Naive B cell (primary cell): ENCODE measurements at regions not wholly inside any gene's neighbourhood (a gene's known extent, or its start where the extent isn't known, plus 50 kb on each side); places are given as distances from the start of the nearest gene placed in this dataset.

ENCODE experiments used
- ATAC-seq, 2 donors: fragments of 150-1000 bp; cut with Tn5 transposase; 2 replicates each; pipeline ENCODE4 v1.10.0; 2021; ENCODE audit warnings: low read depth in 2 of 2, mild to moderate bottlenecking in 2 of 2, moderate library complexity in 2 of 2
- DNase-seq: peaks from one replicate; pipeline ENCODE4 v3.0.0; 2022
- H3K27ac Mint-ChIP-seq, 6 donors: one replicate each; pipeline ENCODE4 v1.8.0; 2020 to 2022; ENCODE audit warnings: mild to moderate bottlenecking in 6 of 6, mixed read lengths in 6 of 6, moderate library complexity in 5 of 6, inconsistent platforms in 2 of 6
- H3K27me3 Mint-ChIP-seq, 3 donors: one replicate each; pipeline ENCODE4 v1.8.0; 2021 to 2022; ENCODE audit warnings: mixed read lengths in 3 of 3, mild to moderate bottlenecking in 1 of 3
- H3K36me3 Mint-ChIP-seq, 2 donors: one replicate each; pipeline ENCODE4 v1.8.0; 2020 to 2022; ENCODE audit warnings: mixed read lengths in 2 of 2, inconsistent platforms in 1 of 2, mild to moderate bottlenecking in 1 of 2
- H3K4me1 Mint-ChIP-seq, 3 donors: one replicate each; pipeline ENCODE4 v1.8.0; 2020 to 2022; ENCODE audit warnings: mixed read lengths in 3 of 3, inconsistent platforms in 1 of 3, mild to moderate bottlenecking in 1 of 3, moderate library complexity in 1 of 3
- H3K4me3 Mint-ChIP-seq, 8 donors: one replicate each; pipeline ENCODE4 v1.8.0; 2020 to 2022; ENCODE audit warnings: mild to moderate bottlenecking in 8 of 8, mixed read lengths in 8 of 8, moderate library complexity in 8 of 8, inconsistent platforms in 2 of 8
- H3K9me3 Mint-ChIP-seq, 7 donors: one replicate each; pipeline ENCODE4 v1.8.0; 2020 to 2022; ENCODE audit warnings: mixed read lengths in 7 of 7, mild to moderate bottlenecking in 5 of 7, inconsistent platforms in 2 of 7, moderate library complexity in 1 of 7

DNA sequence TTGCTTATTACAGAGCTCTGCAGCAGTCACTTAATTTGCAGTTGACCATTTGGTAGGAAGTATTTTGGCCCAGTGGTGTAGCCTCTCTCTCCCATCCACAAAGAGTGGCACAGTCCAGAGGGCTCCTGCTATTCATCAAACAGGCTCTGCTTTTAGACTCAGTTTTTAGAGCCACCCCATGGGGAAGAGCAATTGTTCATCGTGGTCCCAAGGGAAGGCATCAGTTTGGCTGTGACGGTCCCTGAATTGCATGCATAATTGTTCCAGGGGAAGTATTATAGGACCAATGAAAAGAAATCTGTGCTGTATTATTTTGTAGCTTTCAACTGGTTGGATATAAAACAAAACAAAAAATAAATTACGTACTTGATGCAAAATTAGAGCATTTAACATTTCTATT lies 799.0 kb downstream of the DACH1 start:
- H3K4me1 Mint-ChIP-seq = no peaks in the 10 kb centered on the region
- H3K27ac Mint-ChIP-seq = peak overlapping the region in 1 of 6 donors; percentile 40

DNA sequence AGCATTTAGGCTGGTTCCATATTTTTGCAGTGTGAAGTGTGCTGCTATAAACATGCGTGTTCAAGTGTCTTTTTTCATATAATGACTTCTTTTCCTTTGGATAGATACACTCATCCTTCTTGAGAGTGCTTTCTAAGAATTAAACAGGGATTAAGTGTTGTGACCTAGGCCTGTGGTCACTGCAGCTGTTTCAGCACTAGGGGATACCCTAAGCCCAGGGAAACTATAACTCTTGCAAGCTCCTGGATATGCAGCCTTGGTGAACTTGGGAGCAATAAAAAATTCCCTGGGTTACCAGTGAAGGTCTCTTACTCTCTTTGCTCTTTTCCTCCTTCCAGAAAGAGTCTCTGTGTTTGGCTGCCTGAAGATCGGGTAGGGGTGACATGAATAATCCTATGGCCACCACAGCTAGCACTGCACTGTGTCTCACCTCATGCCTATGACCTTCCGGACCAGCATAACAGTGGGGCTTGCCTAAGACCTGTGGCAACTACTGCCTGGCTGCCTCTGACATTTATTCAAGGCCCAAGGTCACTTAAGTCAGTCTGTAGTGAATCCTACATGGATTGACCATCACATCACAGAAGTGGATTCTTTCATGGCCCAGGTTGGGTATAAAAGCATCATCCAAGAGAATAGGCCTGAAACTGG lies 799.7 kb downstream of the DACH1 start:
- Mint-ChIP-seq H3K36me3 (no peaks in the 10 kb centered on the region), H3K27ac (no peak overlapping the region), H3K27me3 (no peaks in the 10 kb centered on the region), H3K4me3 (no peak overlapping the region), H3K4me1 (no peaks in the 10 kb centered on the region), H3K9me3 (peaks cover 9 to 26% (median 10%) of the 10 kb centered on the region in 7 donors)
- DNase-seq = no peak
- ATAC-seq = no peak

More for the DNA sequence above, 799.0 kb downstream of the DACH1 start:
- Mint-ChIP-seq H3K4me3 (no peak overlapping the region), H3K27me3 (no peaks in the 10 kb centered on the region), H3K36me3 (no peaks in the 10 kb centered on the region), H3K9me3 (peaks cover 9 to 22% (median 10%) of the 10 kb centered on the region in 7 donors)
- ATAC-seq = no peak
- DNase-seq = no peak

DNA sequence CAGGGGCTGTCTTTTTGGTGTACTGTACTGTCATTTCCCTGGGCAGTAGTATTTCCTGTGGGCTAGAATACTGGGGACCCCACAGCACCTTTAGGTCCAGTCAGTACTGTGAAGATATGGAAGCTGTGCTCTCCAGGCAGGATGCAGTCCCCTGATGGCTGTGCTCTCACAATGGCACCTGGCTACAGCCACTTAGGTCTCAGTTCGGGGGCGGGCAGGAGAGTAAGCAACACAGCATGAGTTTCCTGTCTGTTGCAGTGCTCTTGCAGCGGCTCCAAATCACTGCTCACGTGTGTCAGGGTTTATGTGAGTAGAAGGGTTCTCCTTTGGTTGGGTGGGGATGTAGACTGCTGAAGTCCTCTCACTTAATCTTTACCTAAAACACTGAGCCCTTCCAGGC lies 810.4 kb downstream of the DACH1 start:
- peak overlapping the region in 1 of 6 donors; percentile 22 for H3K27ac Mint-ChIP-seq
- DNase-seq (no peak), ATAC-seq (no peak)
- peaks cover 0 to 25% (median 8%) of the 10 kb centered on the region in 7 donors for H3K9me3 Mint-ChIP-seq
- H3K27me3 Mint-ChIP-seq = no peaks in the 10 kb centered on the region
- no peaks in the 10 kb centered on the region for H3K36me3 Mint-ChIP-seq
- no peaks in the 10 kb centered on the region for H3K4me1 Mint-ChIP-seq
- no peak overlapping the region for H3K4me3 Mint-ChIP-seq

DNA sequence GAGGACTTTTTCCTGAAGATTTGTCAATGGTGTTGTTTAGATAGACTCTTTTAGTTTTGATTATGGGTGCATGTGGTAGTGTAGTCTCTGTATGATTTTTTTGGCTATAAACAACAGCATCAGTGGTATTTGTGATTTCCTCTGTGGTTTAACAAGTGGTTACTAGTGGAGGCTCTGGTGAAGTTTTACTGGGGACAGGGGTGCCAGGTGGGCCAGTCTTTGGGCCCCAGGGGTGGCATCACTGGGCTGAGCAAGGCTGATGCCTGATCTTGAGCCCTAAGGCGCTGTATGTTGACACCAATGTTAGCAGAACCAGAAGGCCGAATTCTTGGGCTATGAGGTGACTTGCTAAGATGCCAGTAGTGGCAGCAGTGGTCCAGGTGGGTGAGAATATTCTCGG lies 811.4 kb downstream of the DACH1 start:
- Mint-ChIP-seq H3K9me3 (peaks cover 0 to 20% (median 7%) of the 10 kb centered on the region in 7 donors), H3K27ac (no peak overlapping the region), H3K4me3 (peak overlapping the region in 1 of 8 donors; percentile 44), H3K36me3 (no peaks in the 10 kb centered on the region), H3K4me1 (no peaks in the 10 kb centered on the region), H3K27me3 (no peaks in the 10 kb centered on the region)
- no peak for DNase-seq
- no peak for ATAC-seq

DNA sequence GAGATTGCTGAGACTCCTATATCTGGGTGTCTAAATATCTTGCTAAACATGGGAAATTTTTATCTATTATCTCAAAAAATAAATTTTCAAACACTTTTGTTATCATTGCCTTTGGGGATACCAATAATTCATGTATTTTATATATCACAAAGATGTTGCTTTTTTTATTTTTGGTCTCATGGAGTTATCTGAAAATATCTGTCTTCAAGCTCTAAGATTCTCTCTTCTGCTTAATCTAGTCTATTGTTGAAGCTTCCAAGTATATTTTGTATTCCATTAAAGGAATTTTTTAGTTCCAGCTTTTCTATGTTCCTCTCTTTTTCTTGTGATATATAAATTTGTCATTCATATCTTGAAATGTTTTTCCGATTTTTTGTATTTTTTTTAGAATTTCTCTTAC lies 812.0 kb downstream of the DACH1 start:
- no peak overlapping the region for H3K27ac Mint-ChIP-seq
- no peaks in the 10 kb centered on the region for H3K36me3 Mint-ChIP-seq
- peaks cover 0 to 20% (median 7%) of the 10 kb centered on the region in 7 donors for H3K9me3 Mint-ChIP-seq
- no peak for DNase-seq
- no peak for ATAC-seq
- H3K27me3 Mint-ChIP-seq = no peaks in the 10 kb centered on the region
- no peaks in the 10 kb centered on the region for H3K4me1 Mint-ChIP-seq
- H3K4me3 Mint-ChIP-seq = no peak overlapping the region

DNA sequence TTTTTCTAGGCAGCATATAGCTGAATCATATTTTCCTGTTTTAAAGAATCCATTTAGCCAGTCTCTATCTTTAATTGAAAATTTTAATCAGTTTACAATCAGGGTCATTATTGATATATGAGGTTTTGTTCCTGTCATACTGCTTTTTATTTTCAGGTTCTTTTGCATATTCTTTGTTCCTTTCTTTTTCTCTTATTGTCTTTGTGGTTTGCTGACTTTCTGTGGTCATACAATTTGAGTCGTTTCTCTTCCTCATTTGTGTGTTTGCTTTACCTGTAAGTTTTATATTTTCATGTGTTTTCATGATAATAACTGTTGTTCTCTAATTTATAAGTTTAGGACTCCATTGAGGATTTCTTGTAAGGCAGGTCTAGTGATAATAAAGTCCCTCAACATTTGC lies 812.6 kb downstream of the DACH1 start:
- DNase-seq = no peak
- Mint-ChIP-seq H3K4me3 (peak overlapping the region in 1 of 8 donors; percentile 42), H3K27me3 (no peaks in the 10 kb centered on the region), H3K27ac (peak overlapping the region in 1 of 6 donors; percentile 7), H3K4me1 (no peaks in the 10 kb centered on the region), H3K36me3 (no peaks in the 10 kb centered on the region), H3K9me3 (peaks cover 0 to 20% (median 9%) of the 10 kb centered on the region in 7 donors)
- no peak for ATAC-seq

DNA sequence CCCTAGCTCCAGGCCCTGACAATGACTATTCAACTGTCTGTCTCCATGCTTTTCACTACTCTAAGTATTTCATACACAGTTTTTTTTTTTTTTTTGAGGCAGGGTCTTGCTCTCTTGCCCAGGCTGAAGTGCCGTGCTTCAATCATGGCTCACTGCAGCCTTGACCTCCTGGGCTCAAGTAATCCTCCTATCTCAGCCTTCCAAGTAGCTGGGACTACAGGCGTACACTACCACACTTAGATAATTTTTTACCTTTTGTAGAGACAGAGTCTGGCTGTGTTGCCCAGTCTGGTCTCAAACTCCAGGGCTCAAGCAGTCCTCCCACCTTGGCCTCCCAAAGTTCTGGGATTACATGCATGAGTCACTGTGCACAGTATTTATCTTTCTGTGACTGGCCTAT lies 815.4 kb downstream of the DACH1 start:
- H3K4me3 Mint-ChIP-seq = no peak overlapping the region
- no peaks in the 10 kb centered on the region for H3K4me1 Mint-ChIP-seq
- DNase-seq (no peak), ATAC-seq (no peak)
- H3K27ac Mint-ChIP-seq = no peak overlapping the region
- no peaks in the 10 kb centered on the region for H3K36me3 Mint-ChIP-seq
- H3K27me3 Mint-ChIP-seq = no peaks in the 10 kb centered on the region
- H3K9me3 Mint-ChIP-seq = peaks cover 0 to 15% (median 9%) of the 10 kb centered on the region in 7 donors

DNA sequence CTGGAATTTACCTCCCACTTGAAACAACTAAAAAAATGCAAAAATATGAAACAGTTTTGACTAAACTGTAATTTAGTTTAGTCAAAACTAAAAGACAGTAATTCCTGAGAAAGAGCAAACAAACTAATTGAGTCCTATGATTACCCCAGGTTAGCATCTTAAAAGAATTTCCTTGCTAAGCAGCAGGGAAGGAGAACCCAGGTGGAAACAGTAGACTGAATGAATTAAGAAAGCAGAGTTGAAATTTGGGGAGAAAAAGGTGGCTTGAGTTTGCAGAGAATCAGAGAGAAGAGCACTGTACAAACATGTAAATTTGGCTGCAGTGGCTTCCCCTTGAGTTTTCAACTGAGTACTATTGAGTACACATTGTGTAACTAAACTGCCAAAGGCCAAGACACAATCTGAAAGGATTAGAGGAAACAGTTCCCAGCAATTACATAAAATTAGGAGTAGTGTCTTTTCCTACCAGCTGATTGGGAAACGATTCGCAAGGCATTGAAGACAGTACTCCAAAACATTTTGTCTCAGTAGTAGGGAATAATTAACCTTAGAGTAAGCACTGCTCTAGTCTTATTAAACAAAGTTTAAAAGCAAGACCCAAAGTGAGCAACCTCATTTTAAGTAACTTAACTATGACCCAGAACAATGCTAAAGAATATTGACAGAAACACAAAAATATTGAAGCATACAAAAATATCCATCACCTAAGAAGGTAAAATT lies 820.5 kb downstream of the DACH1 start:
- no peak overlapping the region for H3K27ac Mint-ChIP-seq
- no peaks in the 10 kb centered on the region for H3K27me3 Mint-ChIP-seq
- ATAC-seq (no peak), DNase-seq (no peak)
- no peaks in the 10 kb centered on the region for H3K36me3 Mint-ChIP-seq
- H3K4me3 Mint-ChIP-seq = no peak overlapping the region
- H3K4me1 Mint-ChIP-seq = no peaks in the 10 kb centered on the region
- peaks cover 0 to 6% (median 1%) of the 10 kb centered on the region in 7 donors for H3K9me3 Mint-ChIP-seq

DNA sequence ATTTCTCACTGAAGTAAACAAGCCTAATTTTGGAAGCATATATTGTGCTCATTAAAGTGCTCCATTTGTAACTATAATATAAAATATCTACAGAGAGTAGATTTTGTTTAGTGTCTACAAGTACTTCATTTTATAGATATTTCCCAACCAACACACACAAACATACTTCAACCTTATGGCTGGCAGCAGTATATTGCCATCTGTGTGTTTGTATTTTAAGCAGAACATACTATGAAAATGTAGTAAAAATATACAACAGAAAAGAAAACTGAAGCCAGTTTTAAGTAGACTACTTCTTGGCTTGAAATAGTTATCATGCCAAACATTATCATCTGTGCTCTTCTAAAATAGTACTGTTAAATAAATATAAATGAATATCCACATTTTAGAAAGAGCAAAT lies 821.9 kb downstream of the DACH1 start:
- ATAC-seq = no peak

DNA sequence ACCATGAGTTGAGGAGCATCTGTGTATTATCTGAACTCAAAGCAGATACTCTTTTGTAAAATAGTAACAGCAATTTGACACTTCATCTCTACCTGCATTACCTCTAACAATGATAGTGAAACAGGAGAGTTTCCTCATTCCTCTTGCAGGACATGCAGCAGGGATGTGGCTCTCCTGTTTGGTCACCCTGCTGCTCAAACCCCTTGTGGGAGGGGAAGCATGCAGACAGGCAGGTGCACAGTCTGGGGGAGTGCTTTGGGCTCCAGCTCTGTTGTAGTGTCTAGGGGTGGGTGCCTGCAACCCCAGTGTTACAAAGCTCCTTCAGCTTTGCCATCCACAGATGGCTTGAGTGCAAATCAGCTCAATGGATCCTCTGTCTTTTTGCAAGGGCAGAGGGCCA lies 827.6 kb downstream of the DACH1 start:
- Mint-ChIP-seq H3K27me3 (no peaks in the 10 kb centered on the region), H3K4me1 (no peaks in the 10 kb centered on the region), H3K27ac (no peak overlapping the region), H3K36me3 (no peaks in the 10 kb centered on the region), H3K9me3 (peaks cover 0 to 4% (median 2%) of the 10 kb centered on the region in 7 donors), H3K4me3 (no peak overlapping the region)
- ATAC-seq (no peak), DNase-seq (no peak)

More for the DNA sequence above, 821.9 kb downstream of the DACH1 start:
- no peaks in the 10 kb centered on the region for H3K27me3 Mint-ChIP-seq
- H3K36me3 Mint-ChIP-seq = no peaks in the 10 kb centered on the region
- H3K4me1 Mint-ChIP-seq = no peaks in the 10 kb centered on the region
- H3K9me3 Mint-ChIP-seq = peaks cover 0 to 4% (median 0%) of the 10 kb centered on the region in 7 donors
- no peak overlapping the region for H3K4me3 Mint-ChIP-seq
- DNase-seq = no peak
- H3K27ac Mint-ChIP-seq = no peak overlapping the region

DNA sequence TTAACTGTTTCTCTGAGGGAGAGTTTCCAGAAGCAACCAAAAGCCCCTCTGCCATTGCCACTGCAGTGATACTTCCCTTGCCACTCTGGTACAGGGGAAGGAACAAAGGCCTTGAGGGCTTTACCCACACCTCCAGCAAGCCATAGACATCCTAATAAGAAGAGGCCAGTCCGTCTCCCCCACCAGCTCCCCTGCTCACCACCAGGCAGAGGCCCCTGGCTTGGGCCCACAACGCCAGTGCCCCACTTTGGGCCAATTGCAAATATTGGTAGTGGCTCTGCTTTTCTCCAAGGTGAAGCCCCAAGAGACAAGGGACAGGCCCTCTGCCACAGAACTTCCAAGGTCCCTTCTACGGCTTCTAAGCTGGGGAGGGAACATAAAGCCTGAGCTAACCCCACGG lies 833.0 kb downstream of the DACH1 start:
- no peaks in the 10 kb centered on the region for H3K4me1 Mint-ChIP-seq
- no peaks in the 10 kb centered on the region for H3K36me3 Mint-ChIP-seq
- DNase-seq (no peak), ATAC-seq (no peak)
- no peak overlapping the region for H3K4me3 Mint-ChIP-seq
- no peaks in the 10 kb centered on the region for H3K27me3 Mint-ChIP-seq
- peaks cover 4 to 18% (median 9%) of the 10 kb centered on the region in 7 donors for H3K9me3 Mint-ChIP-seq
- H3K27ac Mint-ChIP-seq = no peak overlapping the region

DNA sequence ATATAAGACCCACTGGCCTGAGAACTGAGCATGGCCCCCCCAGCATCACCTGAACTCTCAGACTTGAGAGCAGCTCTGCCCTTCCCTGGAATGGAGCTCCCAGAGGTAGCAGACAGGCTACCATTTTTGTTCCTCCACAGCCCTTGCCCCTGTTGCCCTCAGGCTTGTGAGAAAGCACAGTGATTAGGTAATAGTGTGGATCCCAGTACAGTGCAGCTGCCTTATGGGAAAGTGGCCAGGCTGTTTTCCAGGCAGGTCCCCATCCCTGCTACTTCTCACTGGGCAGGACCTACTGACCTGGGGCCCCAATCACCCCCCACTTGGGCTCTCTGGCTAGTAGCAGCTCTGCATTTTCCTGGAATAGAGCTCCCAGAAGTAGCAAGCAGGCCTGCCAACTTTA lies 834.0 kb downstream of the DACH1 start:
- Mint-ChIP-seq H3K4me3 (no peak overlapping the region), H3K4me1 (no peaks in the 10 kb centered on the region), H3K27ac (no peak overlapping the region), H3K27me3 (no peaks in the 10 kb centered on the region), H3K36me3 (peaks cover 0 to 4% of the 10 kb centered on the region in 2 donors), H3K9me3 (peaks cover 10 to 28% (median 14%) of the 10 kb centered on the region in 7 donors)
- ATAC-seq = no peak
- no peak for DNase-seq

DNA sequence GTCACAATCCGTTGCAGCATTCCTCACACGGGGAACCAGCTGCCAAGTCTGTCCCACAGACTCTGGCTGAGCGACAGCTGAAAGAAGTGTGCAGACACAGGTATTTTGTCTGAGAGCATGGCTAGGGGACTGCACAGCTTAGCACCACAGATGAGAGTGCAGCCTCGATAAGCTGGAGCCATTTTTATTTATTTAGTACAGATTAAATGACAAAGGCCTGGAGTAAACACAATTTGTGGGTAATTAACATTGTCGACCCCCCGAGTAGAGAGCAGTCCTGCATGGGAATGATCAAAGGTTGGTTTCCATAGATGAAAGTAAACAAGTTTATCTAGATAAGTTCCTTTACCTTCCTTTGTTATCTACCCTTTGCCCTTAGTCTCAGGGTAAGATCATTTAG lies 836.2 kb downstream of the DACH1 start:
- no peaks in the 10 kb centered on the region for H3K27me3 Mint-ChIP-seq
- no peak overlapping the region for H3K4me3 Mint-ChIP-seq
- H3K36me3 Mint-ChIP-seq = peaks cover 0 to 7% of the 10 kb centered on the region in 2 donors
- H3K27ac Mint-ChIP-seq = no peak overlapping the region
- H3K9me3 Mint-ChIP-seq = peaks cover 10 to 49% (median 18%) of the 10 kb centered on the region in 7 donors
- no peak for ATAC-seq
- DNase-seq = no peak
- no peaks in the 10 kb centered on the region for H3K4me1 Mint-ChIP-seq

DNA sequence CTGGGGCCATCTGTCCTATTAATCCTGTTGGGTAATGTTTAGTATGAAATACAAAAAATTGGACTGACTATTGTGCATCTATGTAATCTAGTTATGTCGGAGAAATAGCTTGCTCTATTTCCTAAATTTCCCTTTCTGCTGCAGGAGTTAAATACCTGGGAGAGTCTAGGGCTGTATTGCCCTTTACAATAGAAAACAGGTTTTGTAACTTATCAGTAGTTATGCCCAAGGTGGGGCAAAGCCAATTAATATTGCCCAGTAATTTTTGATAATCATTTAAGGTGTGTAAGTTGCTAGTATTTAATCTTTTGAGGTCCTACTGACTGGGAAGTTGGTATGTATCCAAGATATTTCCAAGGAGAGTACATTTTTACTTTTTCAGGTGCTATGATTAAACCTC lies 838.1 kb downstream of the DACH1 start:
- no peak overlapping the region for H3K4me3 Mint-ChIP-seq
- peaks cover 0 to 7% of the 10 kb centered on the region in 2 donors for H3K36me3 Mint-ChIP-seq
- no peaks in the 10 kb centered on the region for H3K27me3 Mint-ChIP-seq
- peaks cover 10 to 50% (median 18%) of the 10 kb centered on the region in 7 donors for H3K9me3 Mint-ChIP-seq
- DNase-seq (no peak), ATAC-seq (no peak)
- no peaks in the 10 kb centered on the region for H3K4me1 Mint-ChIP-seq
- H3K27ac Mint-ChIP-seq = no peak overlapping the region
